ENCODE measurements at regions not wholly inside any gene's neighbourhood (a gene's known extent, or its start where the extent isn't known, plus 50 kb on each side); places are given as distances from the start of the nearest gene placed in this dataset.

DNA sequence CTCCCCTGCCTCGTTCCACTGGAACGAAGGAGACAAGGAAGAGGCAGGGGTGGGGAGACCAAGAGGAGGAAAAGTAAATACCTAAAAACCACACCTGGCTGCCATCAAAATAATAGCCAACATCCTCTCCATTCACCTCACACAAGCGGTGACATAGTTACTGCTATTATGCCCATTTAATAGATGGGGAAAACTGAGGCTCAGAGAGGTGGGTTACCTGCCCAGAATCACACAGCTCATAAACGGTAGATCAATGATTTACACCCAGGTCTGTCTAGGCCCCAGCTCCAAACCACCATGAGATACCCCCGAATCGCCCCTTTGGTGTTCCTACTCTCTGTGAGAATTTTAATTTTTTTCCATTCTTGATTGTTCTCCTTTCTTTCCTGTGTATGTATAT, 253.8 kb downstream of the BMP7 start:
- TF ChIP-seq CTCF (IDR thresholded peaks at IDR 0.05) (no peak), POLR2A (IDR thresholded peaks at IDR 0.05) (no peak)

All from right lobe of liver (tissue), 4 donors.